C4-2B (cell line): ENCODE measurements at regions not wholly inside any gene's neighbourhood (a gene's known extent, or its start where the extent isn't known, plus 50 kb on each side); places are given as distances from the start of the nearest gene placed in this dataset.

Experiments
- H3K27ac ChIP-seq: fragments of 450-650 bp; 2 replicates; pipeline ENCODE4 v1.5.1; 2017
- ZFX ChIP-seq: fragments of 450-650 bp; IDR thresholded peaks from 2 replicates; pipeline ENCODE4 v1.6.1; 2017
- TF ChIP-seq, protein P1 (sequence below): fragments of 450-650 bp; conservative IDR thresholded peaks from 2 replicates; pipeline ENCODE4 v1.5.1; 2017; ENCODE audit warnings: mild to moderate bottlenecking

DNA sequence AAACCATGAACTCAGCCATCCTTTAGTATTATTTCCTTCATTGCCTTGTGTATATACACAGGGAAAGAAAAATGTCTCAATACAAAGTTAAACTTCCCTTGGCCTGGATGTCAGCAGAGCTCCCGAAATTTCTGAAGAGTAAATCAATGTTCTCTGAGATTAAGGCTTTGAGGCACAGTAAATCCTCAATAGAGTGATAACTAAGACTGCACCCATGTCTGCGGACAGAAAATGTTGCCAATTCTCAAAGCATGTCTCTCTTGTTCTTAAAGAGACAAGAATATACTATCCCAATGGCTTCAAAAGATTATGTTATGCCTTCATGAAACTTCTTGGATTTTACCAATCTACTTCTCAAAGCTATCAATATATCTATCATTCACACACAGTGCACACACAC, 1196.7 kb upstream of the TENM4 start:
- no peak overlapping the region for H3K27ac ChIP-seq
- no peak for TF ChIP-seq ZFX
- TF ChIP-seq, protein P1, sequence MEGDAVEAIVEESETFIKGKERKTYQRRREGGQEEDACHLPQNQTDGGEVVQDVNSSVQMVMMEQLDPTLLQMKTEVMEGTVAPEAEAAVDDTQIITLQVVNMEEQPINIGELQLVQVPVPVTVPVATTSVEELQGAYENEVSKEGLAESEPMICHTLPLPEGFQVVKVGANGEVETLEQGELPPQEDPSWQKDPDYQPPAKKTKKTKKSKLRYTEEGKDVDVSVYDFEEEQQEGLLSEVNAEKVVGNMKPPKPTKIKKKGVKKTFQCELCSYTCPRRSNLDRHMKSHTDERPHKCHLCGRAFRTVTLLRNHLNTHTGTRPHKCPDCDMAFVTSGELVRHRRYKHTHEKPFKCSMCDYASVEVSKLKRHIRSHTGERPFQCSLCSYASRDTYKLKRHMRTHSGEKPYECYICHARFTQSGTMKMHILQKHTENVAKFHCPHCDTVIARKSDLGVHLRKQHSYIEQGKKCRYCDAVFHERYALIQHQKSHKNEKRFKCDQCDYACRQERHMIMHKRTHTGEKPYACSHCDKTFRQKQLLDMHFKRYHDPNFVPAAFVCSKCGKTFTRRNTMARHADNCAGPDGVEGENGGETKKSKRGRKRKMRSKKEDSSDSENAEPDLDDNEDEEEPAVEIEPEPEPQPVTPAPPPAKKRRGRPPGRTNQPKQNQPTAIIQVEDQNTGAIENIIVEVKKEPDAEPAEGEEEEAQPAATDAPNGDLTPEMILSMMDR = no peak

DNA sequence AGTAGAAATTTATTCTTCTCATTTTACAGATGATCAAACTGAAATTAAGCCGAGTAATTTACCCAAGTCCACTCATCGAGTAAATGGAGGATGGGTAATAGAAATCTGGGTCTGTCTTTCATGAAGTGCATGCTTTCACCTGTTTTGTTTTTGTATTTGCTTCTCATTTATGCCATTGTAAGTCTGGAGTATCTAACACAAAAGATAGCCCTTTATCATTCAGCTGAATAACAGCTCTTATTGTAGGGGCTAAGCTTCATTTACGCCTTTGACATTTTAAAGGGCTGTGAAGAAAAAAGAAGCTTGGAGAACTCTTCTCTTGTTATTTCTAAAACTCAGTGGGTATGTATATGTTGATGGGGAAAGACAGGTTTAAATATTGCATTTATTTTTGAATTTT, 1196.2 kb upstream of the TENM4 start:
- TF ChIP-seq, protein P1 = no peak
- no peak for TF ChIP-seq ZFX
- no peak overlapping the region for H3K27ac ChIP-seq

- H3K27ac ChIP-seq = no peak overlapping the region
- TF ChIP-seq, protein P1 = no peak
- TF ChIP-seq ZFX = no peak
These were observed 1194.3 kb upstream of the TENM4 start for GRCh38 chr11:80635178-80635577.

DNA sequence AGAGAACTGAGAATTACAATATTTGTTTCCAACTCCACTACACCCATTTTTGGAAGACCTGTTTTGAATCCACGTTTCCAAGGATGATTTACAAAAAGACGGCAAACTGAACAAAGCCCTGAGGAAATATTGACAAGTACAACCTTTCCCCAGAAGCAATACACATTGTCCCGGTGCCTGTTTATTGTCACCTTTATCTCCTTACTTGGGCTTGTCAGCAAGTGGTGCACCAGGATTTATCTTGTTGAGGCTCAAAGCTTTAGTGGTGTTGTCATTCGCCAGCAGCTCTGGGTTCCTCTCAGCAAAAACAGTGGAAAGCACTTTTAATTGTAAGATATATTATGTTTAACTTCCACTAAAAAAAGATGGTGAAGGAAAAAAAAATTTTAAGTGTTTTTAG, 1191.9 kb upstream of the TENM4 start:
- TF ChIP-seq, protein P1 = no peak
- TF ChIP-seq ZFX = no peak

DNA sequence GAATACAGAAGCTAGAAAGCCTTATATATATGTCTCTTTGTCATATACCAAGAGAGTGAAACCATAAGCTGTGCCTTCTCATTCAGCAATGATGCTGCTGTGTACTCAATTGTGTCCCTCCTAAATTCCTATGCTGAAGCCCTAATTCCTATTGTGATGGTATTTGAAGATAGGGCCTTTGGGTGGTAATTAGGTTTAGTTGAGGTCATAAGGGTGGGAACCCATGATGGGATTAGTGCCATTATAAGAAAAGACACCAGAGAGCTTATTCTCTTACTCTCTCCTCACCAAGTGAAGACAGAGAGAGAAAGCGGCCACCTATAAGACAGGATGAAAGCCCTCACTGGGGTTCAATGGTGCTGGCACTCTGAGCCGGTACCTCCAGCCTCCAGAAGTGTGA, 1191.3 kb upstream of the TENM4 start:
- no peak overlapping the region for H3K27ac ChIP-seq
- TF ChIP-seq ZFX = no peak
- TF ChIP-seq, protein P1 = no peak

More for the DNA sequence above, 1191.9 kb upstream of the TENM4 start:
- no peak overlapping the region for H3K27ac ChIP-seq

GRCh38 chr11:80629466-80629865, 1188.6 kb upstream of the TENM4 start:
- no peak for TF ChIP-seq ZFX
- TF ChIP-seq, protein P1 = no peak
- H3K27ac ChIP-seq = no peak overlapping the region

GRCh38 chr11:80627364-80627763, 1186.5 kb upstream of the TENM4 start:
- no peak for TF ChIP-seq ZFX
- TF ChIP-seq, protein P1 = no peak
- no peak overlapping the region for H3K27ac ChIP-seq
